ENCODE measurements at regions not wholly inside any gene's neighbourhood (a gene's known extent, or its start where the extent isn't known, plus 50 kb on each side); places are given as distances from the start of the nearest gene placed in this dataset.

GRCh38 chr1:56220021-56220420 lies 359.3 kb downstream of the PLPP3 start:
- no peaks in the 10 kb centered on the region for H3K4me1 Mint-ChIP-seq
- H3K27ac Mint-ChIP-seq, result no peak overlapping the region
- H3K36me3 Mint-ChIP-seq (ENCODE audit: low read depth), result no peaks in the 10 kb centered on the region
- no peaks in the 10 kb centered on the region for H3K27me3 Mint-ChIP-seq (ENCODE audit: insufficient read depth)
- H3K4me1 ChIP-seq (ENCODE audit: control insufficient read depth, insufficient read depth, low read length), result no peaks in the 10 kb centered on the region
- TF ChIP-seq CTCF (conservative IDR thresholded peaks at IDR 0.05), result no peak
- no peaks in the 10 kb centered on the region for H3K36me3 ChIP-seq (ENCODE audit: control insufficient read depth, insufficient read depth, low read length)
- no peak overlapping the region for H3K9ac ChIP-seq (ENCODE audit: extremely low read depth, low read length, poor library complexity, severe bottlenecking)
- no peaks in the 10 kb centered on the region for H3K9me3 ChIP-seq (ENCODE audit: control insufficient read depth, low read length)
- no peak overlapping the region for H3K4me3 ChIP-seq (ENCODE audit: low read length)
- no peaks in the 10 kb centered on the region for H3K9me3 Mint-ChIP-seq
- no peak for DNase-seq
- 80 to 83% methylated on average over 1 to 3 of the region's 4 CpGs for WGBS, 2 experiments (ENCODE audit: insufficient coverage in 1 of 2, insufficient read length in 1 of 2)
- no peak overlapping the region for H3K27ac ChIP-seq (ENCODE audit: low read depth, low read length)
- H3K4me3 Mint-ChIP-seq, result no peak overlapping the region
- no peaks in the 10 kb centered on the region for H3K27me3 ChIP-seq (ENCODE audit: control insufficient read depth, insufficient read depth, low read length, poor library complexity, severe bottlenecking)

GRCh38 chr1:56218023-56218422 lies 361.3 kb downstream of the PLPP3 start:
- Mint-ChIP-seq H3K4me3 (no peak overlapping the region), H3K36me3 (ENCODE audit: low read depth) (no peaks in the 10 kb centered on the region), H3K9me3 (no peaks in the 10 kb centered on the region), H3K27me3 (ENCODE audit: insufficient read depth) (no peaks in the 10 kb centered on the region), H3K4me1 (no peaks in the 10 kb centered on the region), H3K27ac (no peak overlapping the region)
- Histone ChIP-seq H3K27ac (ENCODE audit: low read depth, low read length) (no peak overlapping the region), H3K9ac (ENCODE audit: extremely low read depth, low read length, poor library complexity, severe bottlenecking) (no peak overlapping the region), H3K9me3 (ENCODE audit: control insufficient read depth, low read length) (no peaks in the 10 kb centered on the region), H3K36me3 (ENCODE audit: control insufficient read depth, insufficient read depth, low read length) (no peaks in the 10 kb centered on the region), H3K4me3 (ENCODE audit: low read length) (no peak overlapping the region), H3K4me1 (ENCODE audit: control insufficient read depth, insufficient read depth, low read length) (no peaks in the 10 kb centered on the region), H3K27me3 (ENCODE audit: control insufficient read depth, insufficient read depth, low read length, poor library complexity, severe bottlenecking) (no peaks in the 10 kb centered on the region)
- DNase-seq, result no peak
- WGBS, 2 experiments (ENCODE audit: insufficient coverage in 1 of 2, insufficient read length in 1 of 2), result 94% methylated on average over 2 to 4 of the region's 4 CpGs
- TF ChIP-seq CTCF (conservative IDR thresholded peaks at IDR 0.05), result no peak

GRCh38 chr1:56216218-56216617 lies 363.1 kb downstream of the PLPP3 start:
- WGBS, 2 experiments (ENCODE audit: insufficient coverage in 1 of 2, insufficient read length in 1 of 2), result 81 to 93% methylated on average over 3 to 4 of the region's 4 CpGs
- no peaks in the 10 kb centered on the region for H3K9me3 ChIP-seq (ENCODE audit: control insufficient read depth, low read length)
- Mint-ChIP-seq H3K27ac (no peak overlapping the region), H3K4me1 (no peaks in the 10 kb centered on the region), H3K9me3 (no peaks in the 10 kb centered on the region), H3K36me3 (ENCODE audit: low read depth) (no peaks in the 10 kb centered on the region), H3K27me3 (ENCODE audit: insufficient read depth) (no peaks in the 10 kb centered on the region), H3K4me3 (no peak overlapping the region)
- TF ChIP-seq CTCF (conservative IDR thresholded peaks at IDR 0.05), result no peak
- no peak overlapping the region for H3K27ac ChIP-seq (ENCODE audit: low read depth, low read length)
- no peaks in the 10 kb centered on the region for H3K36me3 ChIP-seq (ENCODE audit: control insufficient read depth, insufficient read depth, low read length)
- no peak overlapping the region for H3K4me3 ChIP-seq (ENCODE audit: low read length)
- no peak overlapping the region for H3K9ac ChIP-seq (ENCODE audit: extremely low read depth, low read length, poor library complexity, severe bottlenecking)
- no peak for DNase-seq
- no peaks in the 10 kb centered on the region for H3K27me3 ChIP-seq (ENCODE audit: control insufficient read depth, insufficient read depth, low read length, poor library complexity, severe bottlenecking)
- no peaks in the 10 kb centered on the region for H3K4me1 ChIP-seq (ENCODE audit: control insufficient read depth, insufficient read depth, low read length)

All from endodermal cell (in vitro differentiated cells).